ENCODE measurements at regions not wholly inside any gene's neighbourhood (a gene's known extent, or its start where the extent isn't known, plus 50 kb on each side); places are given as distances from the start of the nearest gene placed in this dataset.

GRCh38 chr9:19969721-19970120 is 180.9 kb upstream of the SLC24A2 start:
- H3K4me1 ChIP-seq, result no peaks in the 10 kb centered on the region
- no peaks in the 10 kb centered on the region for H3K79me2 ChIP-seq
- no peak overlapping the region for H3K4me3 ChIP-seq (ENCODE audit: low read depth, low read length)
- H2AFZ ChIP-seq, result no peak overlapping the region
- TF ChIP-seq CTCF (IDR thresholded peaks at IDR 0.05), result no peak
- H3K4me2 ChIP-seq (ENCODE audit: low read length), result no peak overlapping the region
- no peaks in the 10 kb centered on the region for H3K9me3 ChIP-seq (ENCODE audit: control insufficient read depth, low read length)
- H3K27ac ChIP-seq, result no peak overlapping the region
- no peaks in the 10 kb centered on the region for H3K27me3 ChIP-seq (ENCODE audit: control insufficient read depth, insufficient read depth, low read length)
- no peak overlapping the region for H3K9ac ChIP-seq
- no peaks in the 10 kb centered on the region for H3K36me3 ChIP-seq (ENCODE audit: control insufficient read depth, insufficient read depth, low read length)

GRCh38 chr9:19967888-19968459 is 179.1 kb upstream of the SLC24A2 start:
- no peaks in the 10 kb centered on the region for H3K27me3 ChIP-seq (ENCODE audit: control insufficient read depth, insufficient read depth, low read length)
- no peaks in the 10 kb centered on the region for H3K36me3 ChIP-seq (ENCODE audit: control insufficient read depth, insufficient read depth, low read length)
- no peak overlapping the region for H3K27ac ChIP-seq
- TF ChIP-seq CTCF (IDR thresholded peaks at IDR 0.05), result no peak
- no peak overlapping the region for H2AFZ ChIP-seq
- no peaks in the 10 kb centered on the region for H3K9me3 ChIP-seq (ENCODE audit: control insufficient read depth, low read length)
- no peaks in the 10 kb centered on the region for H3K79me2 ChIP-seq
- H3K4me2 ChIP-seq (ENCODE audit: low read length), result no peak overlapping the region
- H3K9ac ChIP-seq, result no peak overlapping the region
- H3K4me1 ChIP-seq, result no peaks in the 10 kb centered on the region
- no peak overlapping the region for H3K4me3 ChIP-seq (ENCODE audit: low read depth, low read length)

GRCh38 chr9:19967216-19967887 is 178.5 kb upstream of the SLC24A2 start:
- Histone ChIP-seq H3K9me3 (ENCODE audit: control insufficient read depth, low read length) (no peaks in the 10 kb centered on the region), H3K27ac (no peak overlapping the region), H3K36me3 (ENCODE audit: control insufficient read depth, insufficient read depth, low read length) (no peaks in the 10 kb centered on the region), H3K4me1 (no peaks in the 10 kb centered on the region), H3K27me3 (ENCODE audit: control insufficient read depth, insufficient read depth, low read length) (no peaks in the 10 kb centered on the region), H3K79me2 (no peaks in the 10 kb centered on the region), H3K4me3 (ENCODE audit: low read depth, low read length) (no peak overlapping the region), H3K4me2 (ENCODE audit: low read length) (no peak overlapping the region), H3K9ac (no peak overlapping the region), H2AFZ (no peak overlapping the region)
- no peak for TF ChIP-seq CTCF (IDR thresholded peaks at IDR 0.05)

GRCh38 chr9:19965336-19965735 is 176.5 kb upstream of the SLC24A2 start:
- H3K4me3 ChIP-seq (ENCODE audit: low read depth, low read length), result no peak overlapping the region
- H3K9me3 ChIP-seq (ENCODE audit: control insufficient read depth, low read length), result no peaks in the 10 kb centered on the region
- no peaks in the 10 kb centered on the region for H3K79me2 ChIP-seq
- H3K4me1 ChIP-seq, result no peaks in the 10 kb centered on the region
- no peak overlapping the region for H2AFZ ChIP-seq
- TF ChIP-seq CTCF (IDR thresholded peaks at IDR 0.05), result no peak
- no peak overlapping the region for H3K9ac ChIP-seq
- H3K27me3 ChIP-seq (ENCODE audit: control insufficient read depth, insufficient read depth, low read length), result no peaks in the 10 kb centered on the region
- no peak overlapping the region for H3K4me2 ChIP-seq (ENCODE audit: low read length)
- H3K27ac ChIP-seq, result no peak overlapping the region
- no peaks in the 10 kb centered on the region for H3K36me3 ChIP-seq (ENCODE audit: control insufficient read depth, insufficient read depth, low read length)

GRCh38 chr9:19947996-19948395 is 159.2 kb upstream of the SLC24A2 start:
- Histone ChIP-seq H3K79me2 (no peaks in the 10 kb centered on the region), H3K4me2 (ENCODE audit: low read length) (no peak overlapping the region), H2AFZ (no peak overlapping the region), H3K36me3 (ENCODE audit: control insufficient read depth, insufficient read depth, low read length) (no peaks in the 10 kb centered on the region), H3K27ac (no peak overlapping the region), H3K9me3 (ENCODE audit: control insufficient read depth, low read length) (no peaks in the 10 kb centered on the region), H3K4me1 (no peaks in the 10 kb centered on the region), H3K9ac (no peak overlapping the region), H3K4me3 (ENCODE audit: low read depth, low read length) (no peak overlapping the region), H3K27me3 (ENCODE audit: control insufficient read depth, insufficient read depth, low read length) (no peaks in the 10 kb centered on the region)
- TF ChIP-seq CTCF (IDR thresholded peaks at IDR 0.05), result no peak
